WTC11 (cell line): ENCODE measurements at regions not wholly inside any gene's neighbourhood (a gene's known extent, or its start where the extent isn't known, plus 50 kb on each side); places are given as distances from the start of the nearest gene placed in this dataset.

Experiments used
- CREB1 ChIP-seq: sonication (generic); formaldehyde crosslinking; IDR thresholded peaks from 2 replicates; pipeline ENCODE4 v1.8.0; 2023; ENCODE audit warnings: mild to moderate bottlenecking, missing genetic modification reagents
- EMX1 ChIP-seq: fragments of 250-450 bp; sonication (Bioruptor Pico); IDR thresholded peaks from 2 replicates; pipeline ENCODE4 v1.8.0; 2021; ENCODE audit warnings: mild to moderate bottlenecking
- ESRRA ChIP-seq: sonication (generic); formaldehyde crosslinking; IDR thresholded peaks from 2 replicates; pipeline ENCODE4 v1.8.1; 2022; ENCODE audit warnings: mild to moderate bottlenecking, missing genetic modification reagents, borderline replicate concordance
- IRF2 ChIP-seq: sonication (generic); formaldehyde crosslinking; IDR thresholded peaks from 2 replicates; pipeline ENCODE4 v1.8.0; 2022; ENCODE audit warnings: low read depth, missing genetic modification reagents, borderline replicate concordance
- NR1H2 ChIP-seq: sonication (generic); formaldehyde crosslinking; IDR thresholded peaks from 2 replicates; pipeline ENCODE4 v1.9.0; 2021; ENCODE audit warnings: mild to moderate bottlenecking, moderate library complexity, missing genetic modification reagents
- TCF7 ChIP-seq: sonication (generic); formaldehyde crosslinking; IDR thresholded peaks from 2 replicates; pipeline ENCODE4 v1.8.0; 2022; ENCODE audit warnings: mild to moderate bottlenecking, low read depth, missing genetic modification reagents, moderate library complexity
- TF ChIP-seq, protein P1 (sequence below): sonication (generic); formaldehyde crosslinking; IDR thresholded peaks from 2 replicates; pipeline ENCODE4 v1.8.0; 2023; ENCODE audit warnings: missing genetic modification reagents, mild to moderate bottlenecking, borderline replicate concordance
- TF ChIP-seq, protein P2 (sequence below): fragments of 200-600 bp; IDR thresholded peaks from 2 replicates; pipeline ENCODE4 v1.8.0; 2022; ENCODE audit warnings: antibody characterized with exemption
- TF ChIP-seq, protein P3 (sequence below): sonication (generic); formaldehyde crosslinking; IDR thresholded peaks from 2 replicates; pipeline ENCODE4 v1.8.0; 2022; ENCODE audit warnings: mild to moderate bottlenecking, missing genetic modification reagents
- TF ChIP-seq, protein P4 (sequence below): sonication (generic); formaldehyde crosslinking; IDR thresholded peaks from 2 replicates; pipeline ENCODE4 v1.8.0; 2022; ENCODE audit warnings: mild to moderate bottlenecking, missing genetic modification reagents
- TF ChIP-seq, protein P5 (sequence below): sonication (generic); formaldehyde crosslinking; IDR thresholded peaks from 2 replicates; pipeline ENCODE4 v1.8.1; 2022; ENCODE audit warnings: mild to moderate bottlenecking, missing genetic modification reagents, moderate library complexity, borderline replicate concordance
- TF ChIP-seq, protein P6 (sequence below): sonication (generic); formaldehyde crosslinking; conservative IDR thresholded peaks from 2 replicates; pipeline ENCODE4 v1.8.1; 2022; ENCODE audit warnings: mild to moderate bottlenecking, missing genetic modification reagents
- TF ChIP-seq, protein P7 (sequence below): sonication (generic); formaldehyde crosslinking; IDR thresholded peaks from 2 replicates; pipeline ENCODE4 v1.8.1; 2023; ENCODE audit warnings: mild to moderate bottlenecking, missing genetic modification reagents, borderline replicate concordance

DNA sequence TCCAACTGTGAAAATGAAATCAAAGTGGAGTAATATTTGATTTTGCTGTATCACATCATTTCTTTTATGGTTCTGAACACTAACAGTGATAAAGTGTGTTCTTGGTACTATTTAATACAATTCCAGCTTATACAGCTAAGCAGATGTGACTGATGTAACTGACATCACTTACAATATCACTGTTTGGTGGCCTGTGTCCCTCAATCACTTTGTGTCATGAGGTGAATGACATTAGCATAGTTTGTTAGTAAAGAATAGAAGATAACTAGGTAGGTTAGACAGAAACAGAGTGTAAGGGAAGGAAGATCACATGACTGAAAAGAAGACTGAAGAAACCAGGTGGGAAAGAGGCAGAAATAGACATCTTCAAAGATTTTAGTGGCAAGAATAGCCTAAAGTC is 138.7 kb downstream of the AQP9 start:
- TF ChIP-seq, protein P1, sequence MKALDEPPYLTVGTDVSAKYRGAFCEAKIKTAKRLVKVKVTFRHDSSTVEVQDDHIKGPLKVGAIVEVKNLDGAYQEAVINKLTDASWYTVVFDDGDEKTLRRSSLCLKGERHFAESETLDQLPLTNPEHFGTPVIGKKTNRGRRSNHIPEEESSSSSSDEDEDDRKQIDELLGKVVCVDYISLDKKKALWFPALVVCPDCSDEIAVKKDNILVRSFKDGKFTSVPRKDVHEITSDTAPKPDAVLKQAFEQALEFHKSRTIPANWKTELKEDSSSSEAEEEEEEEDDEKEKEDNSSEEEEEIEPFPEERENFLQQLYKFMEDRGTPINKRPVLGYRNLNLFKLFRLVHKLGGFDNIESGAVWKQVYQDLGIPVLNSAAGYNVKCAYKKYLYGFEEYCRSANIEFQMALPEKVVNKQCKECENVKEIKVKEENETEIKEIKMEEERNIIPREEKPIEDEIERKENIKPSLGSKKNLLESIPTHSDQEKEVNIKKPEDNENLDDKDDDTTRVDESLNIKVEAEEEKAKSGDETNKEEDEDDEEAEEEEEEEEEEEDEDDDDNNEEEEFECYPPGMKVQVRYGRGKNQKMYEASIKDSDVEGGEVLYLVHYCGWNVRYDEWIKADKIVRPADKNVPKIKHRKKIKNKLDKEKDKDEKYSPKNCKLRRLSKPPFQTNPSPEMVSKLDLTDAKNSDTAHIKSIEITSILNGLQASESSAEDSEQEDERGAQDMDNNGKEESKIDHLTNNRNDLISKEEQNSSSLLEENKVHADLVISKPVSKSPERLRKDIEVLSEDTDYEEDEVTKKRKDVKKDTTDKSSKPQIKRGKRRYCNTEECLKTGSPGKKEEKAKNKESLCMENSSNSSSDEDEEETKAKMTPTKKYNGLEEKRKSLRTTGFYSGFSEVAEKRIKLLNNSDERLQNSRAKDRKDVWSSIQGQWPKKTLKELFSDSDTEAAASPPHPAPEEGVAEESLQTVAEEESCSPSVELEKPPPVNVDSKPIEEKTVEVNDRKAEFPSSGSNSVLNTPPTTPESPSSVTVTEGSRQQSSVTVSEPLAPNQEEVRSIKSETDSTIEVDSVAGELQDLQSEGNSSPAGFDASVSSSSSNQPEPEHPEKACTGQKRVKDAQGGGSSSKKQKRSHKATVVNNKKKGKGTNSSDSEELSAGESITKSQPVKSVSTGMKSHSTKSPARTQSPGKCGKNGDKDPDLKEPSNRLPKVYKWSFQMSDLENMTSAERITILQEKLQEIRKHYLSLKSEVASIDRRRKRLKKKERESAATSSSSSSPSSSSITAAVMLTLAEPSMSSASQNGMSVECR (CRISPR knock-in tag), result no peak
- TF ChIP-seq, protein P2, sequence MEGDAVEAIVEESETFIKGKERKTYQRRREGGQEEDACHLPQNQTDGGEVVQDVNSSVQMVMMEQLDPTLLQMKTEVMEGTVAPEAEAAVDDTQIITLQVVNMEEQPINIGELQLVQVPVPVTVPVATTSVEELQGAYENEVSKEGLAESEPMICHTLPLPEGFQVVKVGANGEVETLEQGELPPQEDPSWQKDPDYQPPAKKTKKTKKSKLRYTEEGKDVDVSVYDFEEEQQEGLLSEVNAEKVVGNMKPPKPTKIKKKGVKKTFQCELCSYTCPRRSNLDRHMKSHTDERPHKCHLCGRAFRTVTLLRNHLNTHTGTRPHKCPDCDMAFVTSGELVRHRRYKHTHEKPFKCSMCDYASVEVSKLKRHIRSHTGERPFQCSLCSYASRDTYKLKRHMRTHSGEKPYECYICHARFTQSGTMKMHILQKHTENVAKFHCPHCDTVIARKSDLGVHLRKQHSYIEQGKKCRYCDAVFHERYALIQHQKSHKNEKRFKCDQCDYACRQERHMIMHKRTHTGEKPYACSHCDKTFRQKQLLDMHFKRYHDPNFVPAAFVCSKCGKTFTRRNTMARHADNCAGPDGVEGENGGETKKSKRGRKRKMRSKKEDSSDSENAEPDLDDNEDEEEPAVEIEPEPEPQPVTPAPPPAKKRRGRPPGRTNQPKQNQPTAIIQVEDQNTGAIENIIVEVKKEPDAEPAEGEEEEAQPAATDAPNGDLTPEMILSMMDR, result no peak
- TF ChIP-seq ESRRA (CRISPR knock-in tag) (no peak), NR1H2 (CRISPR knock-in tag) (no peak), EMX1 (CRISPR knock-in tag) (no peak), TCF7 (no peak), IRF2 (no peak), CREB1 (CRISPR knock-in tag) (no peak)
- TF ChIP-seq, protein P3, sequence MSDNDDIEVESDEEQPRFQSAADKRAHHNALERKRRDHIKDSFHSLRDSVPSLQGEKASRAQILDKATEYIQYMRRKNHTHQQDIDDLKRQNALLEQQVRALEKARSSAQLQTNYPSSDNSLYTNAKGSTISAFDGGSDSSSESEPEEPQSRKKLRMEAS (CRISPR knock-in tag), result no peak
- TF ChIP-seq, protein P4, sequence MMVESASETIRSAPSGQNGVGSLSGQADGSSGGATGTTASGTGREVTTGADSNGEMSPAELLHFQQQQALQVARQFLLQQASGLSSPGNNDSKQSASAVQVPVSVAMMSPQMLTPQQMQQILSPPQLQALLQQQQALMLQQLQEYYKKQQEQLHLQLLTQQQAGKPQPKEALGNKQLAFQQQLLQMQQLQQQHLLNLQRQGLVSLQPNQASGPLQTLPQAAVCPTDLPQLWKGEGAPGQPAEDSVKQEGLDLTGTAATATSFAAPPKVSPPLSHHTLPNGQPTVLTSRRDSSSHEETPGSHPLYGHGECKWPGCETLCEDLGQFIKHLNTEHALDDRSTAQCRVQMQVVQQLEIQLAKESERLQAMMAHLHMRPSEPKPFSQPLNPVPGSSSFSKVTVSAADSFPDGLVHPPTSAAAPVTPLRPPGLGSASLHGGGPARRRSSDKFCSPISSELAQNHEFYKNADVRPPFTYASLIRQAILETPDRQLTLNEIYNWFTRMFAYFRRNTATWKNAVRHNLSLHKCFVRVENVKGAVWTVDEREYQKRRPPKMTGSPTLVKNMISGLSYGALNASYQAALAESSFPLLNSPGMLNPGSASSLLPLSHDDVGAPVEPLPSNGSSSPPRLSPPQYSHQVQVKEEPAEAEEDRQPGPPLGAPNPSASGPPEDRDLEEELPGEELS, result no peak
- TF ChIP-seq, protein P5, sequence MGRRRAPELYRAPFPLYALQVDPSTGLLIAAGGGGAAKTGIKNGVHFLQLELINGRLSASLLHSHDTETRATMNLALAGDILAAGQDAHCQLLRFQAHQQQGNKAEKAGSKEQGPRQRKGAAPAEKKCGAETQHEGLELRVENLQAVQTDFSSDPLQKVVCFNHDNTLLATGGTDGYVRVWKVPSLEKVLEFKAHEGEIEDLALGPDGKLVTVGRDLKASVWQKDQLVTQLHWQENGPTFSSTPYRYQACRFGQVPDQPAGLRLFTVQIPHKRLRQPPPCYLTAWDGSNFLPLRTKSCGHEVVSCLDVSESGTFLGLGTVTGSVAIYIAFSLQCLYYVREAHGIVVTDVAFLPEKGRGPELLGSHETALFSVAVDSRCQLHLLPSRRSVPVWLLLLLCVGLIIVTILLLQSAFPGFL (CRISPR knock-in tag), result no peak
- TF ChIP-seq, protein P6, sequence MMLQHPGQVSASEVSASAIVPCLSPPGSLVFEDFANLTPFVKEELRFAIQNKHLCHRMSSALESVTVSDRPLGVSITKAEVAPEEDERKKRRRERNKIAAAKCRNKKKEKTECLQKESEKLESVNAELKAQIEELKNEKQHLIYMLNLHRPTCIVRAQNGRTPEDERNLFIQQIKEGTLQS (CRISPR knock-in tag), result no peak
- TF ChIP-seq, protein P7, sequence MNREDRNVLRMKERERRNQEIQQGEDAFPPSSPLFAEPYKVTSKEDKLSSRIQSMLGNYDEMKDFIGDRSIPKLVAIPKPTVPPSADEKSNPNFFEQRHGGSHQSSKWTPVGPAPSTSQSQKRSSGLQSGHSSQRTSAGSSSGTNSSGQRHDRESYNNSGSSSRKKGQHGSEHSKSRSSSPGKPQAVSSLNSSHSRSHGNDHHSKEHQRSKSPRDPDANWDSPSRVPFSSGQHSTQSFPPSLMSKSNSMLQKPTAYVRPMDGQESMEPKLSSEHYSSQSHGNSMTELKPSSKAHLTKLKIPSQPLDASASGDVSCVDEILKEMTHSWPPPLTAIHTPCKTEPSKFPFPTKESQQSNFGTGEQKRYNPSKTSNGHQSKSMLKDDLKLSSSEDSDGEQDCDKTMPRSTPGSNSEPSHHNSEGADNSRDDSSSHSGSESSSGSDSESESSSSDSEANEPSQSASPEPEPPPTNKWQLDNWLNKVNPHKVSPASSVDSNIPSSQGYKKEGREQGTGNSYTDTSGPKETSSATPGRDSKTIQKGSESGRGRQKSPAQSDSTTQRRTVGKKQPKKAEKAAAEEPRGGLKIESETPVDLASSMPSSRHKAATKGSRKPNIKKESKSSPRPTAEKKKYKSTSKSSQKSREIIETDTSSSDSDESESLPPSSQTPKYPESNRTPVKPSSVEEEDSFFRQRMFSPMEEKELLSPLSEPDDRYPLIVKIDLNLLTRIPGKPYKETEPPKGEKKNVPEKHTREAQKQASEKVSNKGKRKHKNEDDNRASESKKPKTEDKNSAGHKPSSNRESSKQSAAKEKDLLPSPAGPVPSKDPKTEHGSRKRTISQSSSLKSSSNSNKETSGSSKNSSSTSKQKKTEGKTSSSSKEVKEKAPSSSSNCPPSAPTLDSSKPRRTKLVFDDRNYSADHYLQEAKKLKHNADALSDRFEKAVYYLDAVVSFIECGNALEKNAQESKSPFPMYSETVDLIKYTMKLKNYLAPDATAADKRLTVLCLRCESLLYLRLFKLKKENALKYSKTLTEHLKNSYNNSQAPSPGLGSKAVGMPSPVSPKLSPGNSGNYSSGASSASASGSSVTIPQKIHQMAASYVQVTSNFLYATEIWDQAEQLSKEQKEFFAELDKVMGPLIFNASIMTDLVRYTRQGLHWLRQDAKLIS (CRISPR knock-in tag), result no peak
